PC-3 (cell line): ENCODE measurements at regions not wholly inside any gene's neighbourhood (a gene's known extent, or its start where the extent isn't known, plus 50 kb on each side); places are given as distances from the start of the nearest gene placed in this dataset.

Experiments used
- ATAC-seq: fragments of 200-7000 bp; cut with Tn5 transposase; 2 replicates; pipeline ENCODE4 v1.9.1; 2020; ENCODE audit warnings: mild to moderate bottlenecking, moderate library complexity
- BruUV-seq: library from RNA; stranded (reverse); fragments of 400-500 nt; replicated peaks from 2 replicates; lab custom pipeline; 2021; lab: Mats Ljungman, UMichigan
- CTCF ChIA-PET: fragments of 300-600 bp; sonication (Branson Sonifier 250); formaldehyde crosslinking; loops from one replicate; lab custom pipeline; 2022; ENCODE audit warnings: antibody characterized with exemption; lab: Charles Lee
- POLR2A ChIA-PET: fragments of 300-600 bp; sonication (Branson Sonifier 250); formaldehyde crosslinking; loops from one replicate; lab custom pipeline; 2022; ENCODE audit warnings: antibody characterized with exemption; ENCODE audit not compliant: unreplicated experiment; lab: Charles Lee
- DNase-seq: peaks from one replicate; pipeline ENCODE4 v3.0.0-alpha.2; 2015
- H2AFZ ChIP-seq: fragments of 300-600 bp; sonication (generic); 2 replicates; pipeline ENCODE4 v1.6.0; 2016; ENCODE audit warnings: antibody characterized with exemption, low read length
- H3F3A ChIP-seq: fragments of 300-600 bp; sonication (generic); one replicate; pipeline ENCODE4 v1.6.0; 2017; ENCODE audit warnings: antibody characterized with exemption, low read length, control low read depth, mild to moderate bottlenecking; ENCODE audit not compliant: unreplicated experiment
- H3K27ac ChIP-seq: fragments of 300-600 bp; sonication (generic); 2 replicates; pipeline ENCODE4 v1.5.1; 2016; ENCODE audit warnings: mild to moderate bottlenecking, low read length
- H3K27me3 ChIP-seq: fragments of 300-600 bp; sonication (generic); 2 replicates; pipeline ENCODE4 v1.6.1; 2016; ENCODE audit warnings: low read length, mixed read lengths
- H3K36me3 ChIP-seq: fragments of 300-600 bp; sonication (generic); 2 replicates; pipeline ENCODE4 v1.6.1; 2016; ENCODE audit warnings: low read depth, mixed run types, low read length, mixed read lengths
- H3K4me1 ChIP-seq: fragments of 300-600 bp; sonication (generic); 2 replicates; pipeline ENCODE4 v1.5.1; 2016; ENCODE audit warnings: low read length; ENCODE audit not compliant: insufficient read depth
- H3K4me2 ChIP-seq: fragments of 300-600 bp; sonication (generic); 2 replicates; pipeline ENCODE4 v1.6.0; 2016; ENCODE audit warnings: low read length
- H3K4me3 ChIP-seq: fragments of 300-600 bp; sonication (generic); 2 replicates; pipeline ENCODE4 v1.5.1; 2016; ENCODE audit warnings: mild to moderate bottlenecking, low read length, mixed read lengths
- H3K79me2 ChIP-seq: fragments of 300-600 bp; sonication (generic); 2 replicates; pipeline ENCODE4 v1.6.1; 2017; ENCODE audit warnings: low read length, mixed read lengths
- H3K9ac ChIP-seq: fragments of 300-600 bp; sonication (generic); 2 replicates; pipeline ENCODE4 v1.6.0; 2016; ENCODE audit warnings: mild to moderate bottlenecking, low read length
- H3K9me2 ChIP-seq: fragments of 300-600 bp; sonication (generic); replicated peaks from 2 replicates; pipeline ENCODE4 v1.6.1; 2016; ENCODE audit warnings: mixed run types, low read length, mixed read lengths
- H3K9me3 ChIP-seq: fragments of 300-600 bp; sonication (generic); 2 replicates; pipeline ENCODE4 v1.6.1; 2016; ENCODE audit warnings: low read length, mixed read lengths
- H4K20me1 ChIP-seq: fragments of 300-600 bp; sonication (generic); 2 replicates; pipeline ENCODE4 v1.6.1; 2016; ENCODE audit warnings: low read length, mixed read lengths
- EZH2 ChIP-seq: fragments of 300-600 bp; sonication (generic); IDR thresholded peaks from one replicate; pipeline ENCODE4 v1.6.1; 2017; ENCODE audit warnings: antibody characterized with exemption, mild to moderate bottlenecking, low read length; ENCODE audit not compliant: unreplicated experiment
- EZH2phosphoT487 ChIP-seq: fragments of 300-600 bp; sonication (generic); IDR thresholded peaks from 2 replicates; pipeline ENCODE4 v1.6.1; 2018; ENCODE audit warnings: mild to moderate bottlenecking, antibody characterized with exemption, low read length, borderline replicate concordance
- intact Hi-C: fragments of 100-400 bp; cut with micrococcal nuclease; formaldehyde crosslinking; loops from 2 replicates; pipeline ENCODE4 v1.9.0; 2023
- TF ChIP-seq, protein P1 (sequence below): fragments of 300-600 bp; sonication (generic); conservative IDR thresholded peaks from 2 replicates; pipeline ENCODE4 v1.5.1; 2017; ENCODE audit warnings: antibody characterized with exemption, low read depth, mild to moderate bottlenecking, low read length

DNA sequence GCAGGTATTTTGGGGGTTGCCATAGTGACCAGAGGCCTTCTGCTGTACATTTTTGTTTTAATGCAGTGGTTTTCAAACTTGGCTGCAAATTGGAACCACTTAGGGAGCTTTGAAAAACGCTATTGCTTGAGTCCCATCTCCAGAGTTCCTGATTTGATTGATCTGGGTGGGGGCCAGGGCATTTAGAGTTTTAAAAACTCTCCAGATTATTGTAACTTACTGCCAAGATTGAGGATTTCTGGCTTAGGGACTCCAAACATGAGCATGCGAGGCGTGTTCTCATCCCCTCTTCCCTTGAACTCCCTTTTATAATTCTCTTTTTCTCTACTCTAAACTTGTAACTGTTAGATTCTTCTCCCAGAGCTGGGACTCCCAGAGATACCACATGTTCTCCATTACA, 340.8 kb upstream of the SUCLG2 start:
- Histone ChIP-seq H3K36me3 (no peaks in the 10 kb centered on the region), H3K27ac (no peak overlapping the region), H3K79me2 (no peaks in the 10 kb centered on the region), H4K20me1 (no peaks in the 10 kb centered on the region), H3K4me3 (no peak overlapping the region), H3K9me3 (no peaks in the 10 kb centered on the region), H3K4me1 (no peaks in the 10 kb centered on the region), H2AFZ (no peak overlapping the region), H3K27me3 (no peaks in the 10 kb centered on the region), H3K4me2 (no peak overlapping the region), H3K9ac (no peak overlapping the region), H3F3A (no peaks in the 10 kb centered on the region), H3K9me2 (no peaks in the 10 kb centered on the region)
- ATAC-seq (no peak), DNase-seq (no peak)
- ChIA-PET POLR2A (no interaction called here), CTCF (no interaction called here)
- TF ChIP-seq EZH2phosphoT487: no peak
- intact Hi-C loops: no loop called here
- BruUV-seq: no TSS peak

DNA sequence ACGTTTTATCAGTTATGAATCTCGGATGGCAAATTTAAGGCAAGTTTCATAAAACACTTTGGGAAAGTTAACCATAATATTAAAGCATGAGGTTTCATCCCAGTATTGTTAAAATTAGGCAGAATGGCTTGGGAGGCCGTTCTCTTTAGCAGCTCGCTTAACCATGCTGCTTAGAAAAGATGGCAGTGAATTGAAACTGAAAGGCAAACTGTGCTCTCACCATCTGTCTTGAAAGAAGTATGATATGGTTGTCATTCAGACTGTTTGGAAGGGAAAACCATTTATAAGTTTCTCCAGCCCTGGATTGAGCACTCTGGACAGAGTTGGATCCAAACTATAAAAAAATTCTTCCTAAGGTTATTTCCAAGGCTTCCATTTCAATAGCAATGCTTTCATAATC, 332.3 kb upstream of the SUCLG2 start:
- no peaks in the 10 kb centered on the region for H3K4me1 ChIP-seq
- no peak overlapping the region for H3K4me3 ChIP-seq
- no peak overlapping the region for H3K4me2 ChIP-seq
- no peaks in the 10 kb centered on the region for H3K27me3 ChIP-seq
- H2AFZ ChIP-seq: no peak overlapping the region
- no peak overlapping the region for H3K27ac ChIP-seq
- H4K20me1 ChIP-seq: no peaks in the 10 kb centered on the region
- intact Hi-C loops: no loop called here
- CTCF ChIA-PET: no interaction called here
- H3K9me3 ChIP-seq: no peaks in the 10 kb centered on the region
- H3K9me2 ChIP-seq: no peaks in the 10 kb centered on the region
- ATAC-seq: no peak
- no TSS peak for BruUV-seq
- TF ChIP-seq, protein P1, sequence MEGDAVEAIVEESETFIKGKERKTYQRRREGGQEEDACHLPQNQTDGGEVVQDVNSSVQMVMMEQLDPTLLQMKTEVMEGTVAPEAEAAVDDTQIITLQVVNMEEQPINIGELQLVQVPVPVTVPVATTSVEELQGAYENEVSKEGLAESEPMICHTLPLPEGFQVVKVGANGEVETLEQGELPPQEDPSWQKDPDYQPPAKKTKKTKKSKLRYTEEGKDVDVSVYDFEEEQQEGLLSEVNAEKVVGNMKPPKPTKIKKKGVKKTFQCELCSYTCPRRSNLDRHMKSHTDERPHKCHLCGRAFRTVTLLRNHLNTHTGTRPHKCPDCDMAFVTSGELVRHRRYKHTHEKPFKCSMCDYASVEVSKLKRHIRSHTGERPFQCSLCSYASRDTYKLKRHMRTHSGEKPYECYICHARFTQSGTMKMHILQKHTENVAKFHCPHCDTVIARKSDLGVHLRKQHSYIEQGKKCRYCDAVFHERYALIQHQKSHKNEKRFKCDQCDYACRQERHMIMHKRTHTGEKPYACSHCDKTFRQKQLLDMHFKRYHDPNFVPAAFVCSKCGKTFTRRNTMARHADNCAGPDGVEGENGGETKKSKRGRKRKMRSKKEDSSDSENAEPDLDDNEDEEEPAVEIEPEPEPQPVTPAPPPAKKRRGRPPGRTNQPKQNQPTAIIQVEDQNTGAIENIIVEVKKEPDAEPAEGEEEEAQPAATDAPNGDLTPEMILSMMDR: no peak
- TF ChIP-seq EZH2: no peak
- TF ChIP-seq EZH2phosphoT487: no peak
- no peak for DNase-seq
- POLR2A ChIA-PET: no interaction called here
- no peaks in the 10 kb centered on the region for H3K36me3 ChIP-seq
- no peaks in the 10 kb centered on the region for H3F3A ChIP-seq
- no peaks in the 10 kb centered on the region for H3K79me2 ChIP-seq
- H3K9ac ChIP-seq: no peak overlapping the region

DNA sequence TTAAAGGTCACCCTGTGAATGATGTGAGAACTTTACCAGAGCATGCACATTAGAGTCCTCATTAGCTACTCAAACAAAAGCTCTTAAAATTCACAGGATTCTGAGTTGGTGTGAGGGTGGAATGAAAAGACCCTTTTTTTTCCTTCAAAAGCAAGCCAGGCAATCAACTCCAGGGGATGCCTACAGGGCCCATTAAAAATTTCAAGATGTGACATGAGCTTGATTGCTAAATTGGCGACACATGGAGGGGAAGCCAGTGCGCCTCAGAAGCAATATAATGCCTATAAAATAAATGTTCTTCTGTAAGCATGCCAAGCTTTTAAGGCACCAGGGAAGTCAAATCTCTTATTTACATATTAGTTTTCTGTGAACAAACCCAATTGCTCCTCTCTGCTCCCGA, 328.8 kb upstream of the SUCLG2 start:
- Histone ChIP-seq H3K4me3 (no peak overlapping the region), H3K4me2 (no peak overlapping the region), H3K27ac (no peak overlapping the region), H3K4me1 (no peaks in the 10 kb centered on the region), H3K27me3 (no peaks in the 10 kb centered on the region), H3K36me3 (no peaks in the 10 kb centered on the region), H3K79me2 (no peaks in the 10 kb centered on the region), H3K9me2 (no peaks in the 10 kb centered on the region), H3F3A (no peaks in the 10 kb centered on the region), H3K9me3 (no peaks in the 10 kb centered on the region), H4K20me1 (no peaks in the 10 kb centered on the region), H3K9ac (no peak overlapping the region), H2AFZ (no peak overlapping the region)
- DNase-seq: no peak
- ChIA-PET CTCF (no interaction called here), POLR2A (no interaction called here)
- BruUV-seq: no TSS peak
- TF ChIP-seq, protein P1: no peak
- TF ChIP-seq EZH2phosphoT487 (no peak), EZH2 (no peak)
- ATAC-seq: no peak
- intact Hi-C loops: no loop called here
